ENCODE measurements at regions not wholly inside any gene's neighbourhood (a gene's known extent, or its start where the extent isn't known, plus 50 kb on each side); places are given as distances from the start of the nearest gene placed in this dataset.

DNA sequence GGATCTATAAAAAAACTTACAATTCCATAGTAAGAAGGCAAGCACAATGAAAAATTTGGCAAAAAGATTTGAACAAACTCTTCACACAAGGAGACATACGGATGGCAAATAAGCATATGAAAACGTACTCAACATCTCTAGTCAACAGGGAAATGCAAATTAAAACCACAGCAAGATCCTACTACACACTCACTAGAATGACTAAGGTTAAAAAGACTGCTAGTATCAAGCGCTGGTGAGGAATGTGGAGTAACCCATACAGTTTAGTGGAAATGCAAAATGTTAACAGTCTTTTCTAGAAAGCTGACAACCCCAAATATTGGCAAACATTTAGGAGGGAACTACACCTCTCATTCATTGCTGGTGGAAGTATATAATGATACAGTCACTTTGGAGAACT lies 175.9 kb upstream of the SGK1 start:
- Histone ChIP-seq H3K4me3 (ENCODE audit: low read length, poor library complexity, severe bottlenecking) (no peak overlapping the region), H3K79me2 (ENCODE audit: insufficient read depth, low read length) (no peaks in the 10 kb centered on the region), H3K4me1 (ENCODE audit: insufficient read depth, low read length, poor library complexity, severe bottlenecking) (no peaks in the 10 kb centered on the region), H3K36me3 (ENCODE audit: insufficient read depth, low read length) (no peaks in the 10 kb centered on the region), H3K9me3 (ENCODE audit: insufficient read depth, low read depth, low read length) (no peaks in the 10 kb centered on the region), H4K20me1 (ENCODE audit: insufficient read depth, low read length, poor library complexity, severe bottlenecking) (no peaks in the 10 kb centered on the region), H3K9me2 (replicated peaks; ENCODE audit: low read depth, low read length) (no peaks in the 10 kb centered on the region), H2AFZ (ENCODE audit: low read length) (no peak overlapping the region), H3K27me3 (ENCODE audit: insufficient read depth, low read length, poor library complexity, severe bottlenecking) (no peaks in the 10 kb centered on the region), H3K4me2 (ENCODE audit: low read depth, low read length, poor library complexity, severe bottlenecking) (no peak overlapping the region), H3F3A (ENCODE audit: low read depth) (no peaks in the 10 kb centered on the region), H3K9ac (ENCODE audit: low read depth, low read length, poor library complexity, severe bottlenecking) (no peak overlapping the region)
- TF ChIP-seq EZH2phosphoT487 (IDR thresholded peaks at IDR 0.05; ENCODE audit: borderline replicate concordance): no peak
- TF ChIP-seq, protein P1, sequence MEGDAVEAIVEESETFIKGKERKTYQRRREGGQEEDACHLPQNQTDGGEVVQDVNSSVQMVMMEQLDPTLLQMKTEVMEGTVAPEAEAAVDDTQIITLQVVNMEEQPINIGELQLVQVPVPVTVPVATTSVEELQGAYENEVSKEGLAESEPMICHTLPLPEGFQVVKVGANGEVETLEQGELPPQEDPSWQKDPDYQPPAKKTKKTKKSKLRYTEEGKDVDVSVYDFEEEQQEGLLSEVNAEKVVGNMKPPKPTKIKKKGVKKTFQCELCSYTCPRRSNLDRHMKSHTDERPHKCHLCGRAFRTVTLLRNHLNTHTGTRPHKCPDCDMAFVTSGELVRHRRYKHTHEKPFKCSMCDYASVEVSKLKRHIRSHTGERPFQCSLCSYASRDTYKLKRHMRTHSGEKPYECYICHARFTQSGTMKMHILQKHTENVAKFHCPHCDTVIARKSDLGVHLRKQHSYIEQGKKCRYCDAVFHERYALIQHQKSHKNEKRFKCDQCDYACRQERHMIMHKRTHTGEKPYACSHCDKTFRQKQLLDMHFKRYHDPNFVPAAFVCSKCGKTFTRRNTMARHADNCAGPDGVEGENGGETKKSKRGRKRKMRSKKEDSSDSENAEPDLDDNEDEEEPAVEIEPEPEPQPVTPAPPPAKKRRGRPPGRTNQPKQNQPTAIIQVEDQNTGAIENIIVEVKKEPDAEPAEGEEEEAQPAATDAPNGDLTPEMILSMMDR (conservative IDR thresholded peaks at IDR 0.05; ENCODE audit: low read length): no peak

DNA sequence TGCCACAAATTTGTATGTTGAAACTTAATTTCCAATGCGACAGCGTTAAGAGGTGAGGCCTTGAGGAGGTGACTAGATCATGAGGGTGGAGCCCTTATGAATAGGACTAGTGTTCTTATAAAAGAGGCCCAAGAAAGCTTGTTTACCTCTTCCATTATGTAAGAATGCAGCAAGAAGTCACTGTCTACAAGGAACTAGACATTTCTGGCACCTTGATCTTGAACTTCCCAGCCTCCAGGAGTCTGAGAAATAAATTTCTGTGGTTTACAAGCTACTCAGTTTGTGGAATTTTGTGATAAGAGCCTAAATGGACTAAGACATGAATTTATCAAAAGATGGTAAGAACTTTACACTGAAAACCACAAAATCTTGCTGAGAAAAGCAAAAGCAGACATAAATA lies 173.6 kb upstream of the SGK1 start:
- no peaks in the 10 kb centered on the region for H3K36me3 ChIP-seq (ENCODE audit: insufficient read depth, low read length)
- TF ChIP-seq, protein P1 (conservative IDR thresholded peaks at IDR 0.05; ENCODE audit: low read length): no peak
- no peak for TF ChIP-seq EZH2phosphoT487 (IDR thresholded peaks at IDR 0.05; ENCODE audit: borderline replicate concordance)
- no peaks in the 10 kb centered on the region for H3K9me2 ChIP-seq (replicated peaks; ENCODE audit: low read depth, low read length)
- H3F3A ChIP-seq (ENCODE audit: low read depth): no peaks in the 10 kb centered on the region
- no peak overlapping the region for H3K9ac ChIP-seq (ENCODE audit: low read depth, low read length, poor library complexity, severe bottlenecking)
- no peaks in the 10 kb centered on the region for H4K20me1 ChIP-seq (ENCODE audit: insufficient read depth, low read length, poor library complexity, severe bottlenecking)
- no peaks in the 10 kb centered on the region for H3K4me1 ChIP-seq (ENCODE audit: insufficient read depth, low read length, poor library complexity, severe bottlenecking)
- H3K9me3 ChIP-seq (ENCODE audit: insufficient read depth, low read depth, low read length): no peaks in the 10 kb centered on the region
- no peaks in the 10 kb centered on the region for H3K27me3 ChIP-seq (ENCODE audit: insufficient read depth, low read length, poor library complexity, severe bottlenecking)
- H3K4me2 ChIP-seq (ENCODE audit: low read depth, low read length, poor library complexity, severe bottlenecking): no peak overlapping the region
- no peak overlapping the region for H2AFZ ChIP-seq (ENCODE audit: low read length)
- H3K79me2 ChIP-seq (ENCODE audit: insufficient read depth, low read length): no peaks in the 10 kb centered on the region
- no peak overlapping the region for H3K4me3 ChIP-seq (ENCODE audit: low read length, poor library complexity, severe bottlenecking)

DNA sequence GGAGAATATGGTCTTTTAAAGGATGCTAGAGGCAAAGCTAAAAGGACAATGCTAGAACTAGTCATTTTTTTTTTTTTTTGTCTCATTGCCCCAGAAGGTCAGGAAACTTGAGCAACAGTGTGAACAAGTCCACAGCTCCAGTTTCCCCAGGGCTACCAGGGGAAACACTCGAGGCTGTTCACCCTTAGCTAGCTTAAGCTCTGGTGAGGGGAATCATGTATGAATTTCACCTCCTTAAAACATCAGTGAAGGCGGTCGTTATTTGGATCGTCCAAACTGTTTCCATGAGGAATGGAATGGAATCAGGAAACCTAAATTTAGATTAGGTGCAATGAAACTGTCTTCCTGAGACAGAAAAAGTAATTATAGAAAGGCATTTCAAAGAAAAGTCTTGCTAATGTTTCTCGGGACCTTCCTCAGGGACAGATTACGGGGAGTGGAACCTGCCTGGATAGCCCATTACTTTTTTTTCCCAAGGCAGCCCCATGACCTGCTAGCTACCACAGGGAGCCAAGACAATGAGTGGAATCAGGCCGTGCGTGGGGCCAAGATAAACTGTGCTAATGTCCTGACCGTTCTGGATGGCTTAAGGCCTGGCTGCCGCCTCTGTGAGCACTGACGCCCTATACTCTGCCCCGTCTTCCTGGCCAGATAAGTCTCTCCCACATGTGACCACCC lies 164.8 kb upstream of the SGK1 start:
- no peaks in the 10 kb centered on the region for H4K20me1 ChIP-seq (ENCODE audit: insufficient read depth, low read length, poor library complexity, severe bottlenecking)
- H3K9me2 ChIP-seq (replicated peaks; ENCODE audit: low read depth, low read length): no peaks in the 10 kb centered on the region
- no peaks in the 10 kb centered on the region for H3K79me2 ChIP-seq (ENCODE audit: insufficient read depth, low read length)
- H3K9me3 ChIP-seq (ENCODE audit: insufficient read depth, low read depth, low read length): no peaks in the 10 kb centered on the region
- H3K36me3 ChIP-seq (ENCODE audit: insufficient read depth, low read length): no peaks in the 10 kb centered on the region
- H3K4me3 ChIP-seq (ENCODE audit: low read length, poor library complexity, severe bottlenecking): no peak overlapping the region
- TF ChIP-seq, protein P1 (conservative IDR thresholded peaks at IDR 0.05; ENCODE audit: low read length): no peak
- no peak for TF ChIP-seq EZH2phosphoT487 (IDR thresholded peaks at IDR 0.05; ENCODE audit: borderline replicate concordance)
- H3K4me1 ChIP-seq (ENCODE audit: insufficient read depth, low read length, poor library complexity, severe bottlenecking): no peaks in the 10 kb centered on the region
- no peaks in the 10 kb centered on the region for H3K27me3 ChIP-seq (ENCODE audit: insufficient read depth, low read length, poor library complexity, severe bottlenecking)
- H3K9ac ChIP-seq (ENCODE audit: low read depth, low read length, poor library complexity, severe bottlenecking): no peak overlapping the region
- no peak overlapping the region for H3K4me2 ChIP-seq (ENCODE audit: low read depth, low read length, poor library complexity, severe bottlenecking)
- no peak overlapping the region for H2AFZ ChIP-seq (ENCODE audit: low read length)
- H3F3A ChIP-seq (ENCODE audit: low read depth): no peaks in the 10 kb centered on the region

All from Loucy (cell line).